Uterus (tissue), 3 donors: ENCODE measurements at regions not wholly inside any gene's neighbourhood (a gene's known extent, or its start where the extent isn't known, plus 50 kb on each side); places are given as distances from the start of the nearest gene placed in this dataset.

Experiments
- DNase-seq, 2 donors: peaks; one replicate each; pipeline ENCODE4 v3.0.0-alpha.2; 2019 to 2020
- H3K27ac ChIP-seq, 2 donors: fragments of 200-600 bp; sonication (generic); 1 replicate in 1 of 2; 2 replicates in 1 of 2; pipeline ENCODE4 v1.5.1; 2016 to 2018
- H3K27me3 ChIP-seq, 2 donors: fragments of 200-600 bp; sonication (generic); one replicate each; pipeline ENCODE4 v1.5.1; 2018 to 2019; ENCODE audit warnings: control low read depth in 1 of 2
- H3K36me3 ChIP-seq, 2 donors: fragments of 200-600 bp; sonication (generic); one replicate each; pipeline ENCODE4 v1.5.1; 2019; ENCODE audit warnings: control low read depth in 1 of 2
- H3K4me1 ChIP-seq, 2 donors: fragments of 200-600 bp; sonication (generic); one replicate each; pipeline ENCODE4 v1.5.1; 2018 to 2019; ENCODE audit warnings: control low read depth in 1 of 2
- H3K4me3 ChIP-seq, 2 donors: fragments of 200-600 bp; sonication (generic); 1 replicate in 1 of 2; 2 replicates in 1 of 2; pipeline ENCODE4 v1.5.1; 2018 to 2019; ENCODE audit warnings: mild to moderate bottlenecking in 1 of 2
- H3K9me3 ChIP-seq, 2 donors: fragments of 200-600 bp; sonication (generic); one replicate each; pipeline ENCODE4 v1.5.1; 2019; ENCODE audit warnings: control low read depth in 1 of 2
- POLR2A ChIP-seq, 2 donors: fragments of 450-650 bp; IDR thresholded peaks; one replicate each; pipeline ENCODE4 v1.6.1; 2016; ENCODE audit warnings: antibody characterized with exemption in 2 of 2, mild to moderate bottlenecking in 1 of 2, moderate library complexity in 1 of 2
- intact Hi-C: fragments of 100-400 bp; cut with DNase I; formaldehyde crosslinking; loops from one replicate; pipeline ENCODE4 v1.15.1; 2023; ENCODE audit warnings: low total_unique reads
- TF ChIP-seq, protein P1 (sequence below), 4 experiments: fragments of 200-600 bp in 2 of 4; fragments of 450-650 bp in 2 of 4; sonication (generic) in 2 of 4; IDR thresholded peaks; one replicate each; pipeline ENCODE4 v1.5.1; 2016 to 2019; ENCODE audit warnings: antibody characterized with exemption in 4 of 4, mild to moderate bottlenecking in 2 of 4, moderate library complexity in 1 of 4
- donor health status: DM: yes; HTN: yes; CAD: no.

DNA sequence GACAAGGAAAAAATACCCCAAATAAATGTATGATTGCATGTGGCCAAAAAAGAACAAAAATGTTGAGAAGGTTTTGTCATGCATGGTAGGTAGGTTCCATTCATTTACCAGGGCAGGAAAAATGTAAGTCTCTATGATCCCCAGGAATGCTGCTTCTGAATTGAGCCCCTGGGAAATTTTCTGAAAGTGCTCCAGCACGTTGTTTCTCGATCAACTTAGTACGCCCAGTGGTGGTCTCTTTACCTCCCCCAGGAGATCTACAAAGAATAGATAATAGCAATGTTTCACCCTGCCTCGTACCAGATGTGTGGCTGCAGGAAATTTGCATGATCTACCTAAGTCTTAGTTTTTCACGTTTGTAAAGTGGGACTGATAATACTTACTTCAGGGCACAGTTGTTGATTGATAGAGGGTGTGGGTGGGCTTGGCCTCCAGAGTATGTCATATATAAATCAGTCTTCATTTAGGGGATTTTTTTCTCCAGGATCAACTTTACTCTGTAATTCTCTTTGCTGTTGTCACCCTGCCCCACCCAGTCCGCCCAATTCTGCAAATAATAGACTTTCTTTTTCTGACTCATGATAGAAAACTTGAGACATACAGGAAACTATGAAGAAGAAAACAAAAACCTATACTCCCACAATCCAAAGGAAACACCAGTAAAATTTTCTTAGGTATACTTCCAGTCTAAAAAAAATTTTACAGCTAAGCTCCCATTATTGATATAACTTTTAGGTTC, 462.0 kb upstream of the RUNX1 start:
- DNase-seq, result no peak
- Histone ChIP-seq H3K4me1 (no peaks in the 10 kb centered on the region), H3K27ac (no peak overlapping the region), H3K9me3 (no peaks in the 10 kb centered on the region), H3K36me3 (no peaks in the 10 kb centered on the region), H3K4me3 (no peak overlapping the region), H3K27me3 (no peaks in the 10 kb centered on the region)
- TF ChIP-seq, protein P1, sequence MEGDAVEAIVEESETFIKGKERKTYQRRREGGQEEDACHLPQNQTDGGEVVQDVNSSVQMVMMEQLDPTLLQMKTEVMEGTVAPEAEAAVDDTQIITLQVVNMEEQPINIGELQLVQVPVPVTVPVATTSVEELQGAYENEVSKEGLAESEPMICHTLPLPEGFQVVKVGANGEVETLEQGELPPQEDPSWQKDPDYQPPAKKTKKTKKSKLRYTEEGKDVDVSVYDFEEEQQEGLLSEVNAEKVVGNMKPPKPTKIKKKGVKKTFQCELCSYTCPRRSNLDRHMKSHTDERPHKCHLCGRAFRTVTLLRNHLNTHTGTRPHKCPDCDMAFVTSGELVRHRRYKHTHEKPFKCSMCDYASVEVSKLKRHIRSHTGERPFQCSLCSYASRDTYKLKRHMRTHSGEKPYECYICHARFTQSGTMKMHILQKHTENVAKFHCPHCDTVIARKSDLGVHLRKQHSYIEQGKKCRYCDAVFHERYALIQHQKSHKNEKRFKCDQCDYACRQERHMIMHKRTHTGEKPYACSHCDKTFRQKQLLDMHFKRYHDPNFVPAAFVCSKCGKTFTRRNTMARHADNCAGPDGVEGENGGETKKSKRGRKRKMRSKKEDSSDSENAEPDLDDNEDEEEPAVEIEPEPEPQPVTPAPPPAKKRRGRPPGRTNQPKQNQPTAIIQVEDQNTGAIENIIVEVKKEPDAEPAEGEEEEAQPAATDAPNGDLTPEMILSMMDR (IDR thresholded peaks at IDR 0.05), result no peak
- intact Hi-C loops, result no loop called here

DNA sequence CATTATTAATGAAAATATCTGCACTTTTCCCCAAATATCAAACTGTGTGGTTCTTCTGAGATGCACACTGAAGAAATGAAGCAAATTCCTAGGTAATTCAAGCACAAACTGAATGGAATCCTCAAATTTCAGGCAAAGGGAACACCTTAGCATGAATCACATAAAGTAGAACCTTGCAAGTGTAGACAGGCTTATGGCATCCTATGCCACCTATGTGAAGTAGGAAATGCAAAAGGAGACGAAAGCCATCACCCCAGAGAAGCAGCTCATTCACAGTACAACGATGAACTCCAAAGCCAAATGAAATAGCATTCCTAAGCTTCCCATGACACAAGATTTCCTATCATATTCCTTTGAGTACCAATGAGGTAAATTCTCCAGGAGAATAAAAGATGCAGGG, 461.2 kb upstream of the RUNX1 start:
- no peak overlapping the region for H3K27ac ChIP-seq
- H3K4me3 ChIP-seq, result no peak overlapping the region
- no peaks in the 10 kb centered on the region for H3K36me3 ChIP-seq
- no peaks in the 10 kb centered on the region for H3K27me3 ChIP-seq
- no peak for DNase-seq
- intact Hi-C loops, result no loop called here
- no peaks in the 10 kb centered on the region for H3K9me3 ChIP-seq
- H3K4me1 ChIP-seq, result no peaks in the 10 kb centered on the region
- no peak for TF ChIP-seq POLR2A (IDR thresholded peaks at IDR 0.05)
- TF ChIP-seq, protein P1 (IDR thresholded peaks at IDR 0.05), result no peak

DNA sequence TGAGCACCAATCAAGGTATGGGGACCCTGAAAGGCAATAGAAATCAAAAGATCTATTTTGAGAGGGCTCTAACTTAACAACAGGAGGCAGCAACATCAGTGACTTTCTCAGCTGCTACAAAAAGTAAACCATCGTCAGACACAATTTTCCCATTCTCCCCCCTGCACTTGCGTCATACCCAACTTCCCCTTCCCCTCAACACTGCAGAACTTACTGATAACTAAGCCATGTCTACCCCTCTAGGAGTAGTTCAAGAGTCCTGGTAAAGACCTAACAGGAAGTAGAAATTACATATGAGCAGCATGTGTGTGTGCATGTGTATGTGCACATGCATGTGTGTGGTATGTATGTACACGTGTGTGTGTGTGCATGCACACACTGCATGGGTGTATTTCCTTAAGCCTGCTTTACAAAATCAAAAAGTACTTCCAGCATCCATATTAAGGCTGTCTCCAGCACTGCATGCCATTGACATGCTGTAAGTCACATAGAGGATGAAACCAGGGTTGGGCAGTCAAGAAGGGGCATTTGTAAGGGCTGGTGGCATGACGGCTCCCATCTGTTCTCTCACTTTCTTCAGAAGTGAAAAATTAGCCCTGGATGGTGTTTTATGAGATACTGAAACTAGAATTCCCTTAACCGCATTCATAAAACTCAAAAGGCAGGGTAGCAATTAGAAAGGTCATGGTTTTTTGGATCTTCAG, 460.1 kb upstream of the RUNX1 start:
- no peaks in the 10 kb centered on the region for H3K4me1 ChIP-seq
- DNase-seq, result no peak
- H3K27ac ChIP-seq, result no peak overlapping the region
- intact Hi-C loops, result no loop called here
- H3K4me3 ChIP-seq, result no peak overlapping the region
- H3K9me3 ChIP-seq, result no peaks in the 10 kb centered on the region
- no peaks in the 10 kb centered on the region for H3K27me3 ChIP-seq
- no peaks in the 10 kb centered on the region for H3K36me3 ChIP-seq
- no peak for TF ChIP-seq POLR2A (IDR thresholded peaks at IDR 0.05)
- TF ChIP-seq, protein P1 (IDR thresholded peaks at IDR 0.05), result no peak

GRCh38 chr21:35508139-35508888, 459.2 kb upstream of the RUNX1 start:
- no peaks in the 10 kb centered on the region for H3K9me3 ChIP-seq
- no peaks in the 10 kb centered on the region for H3K4me1 ChIP-seq
- no peaks in the 10 kb centered on the region for H3K36me3 ChIP-seq
- DNase-seq, result peak in 1 of 2 donors; percentile 18
- no peak overlapping the region for H3K4me3 ChIP-seq
- TF ChIP-seq, protein P1 (IDR thresholded peaks at IDR 0.05), result no peak
- no peak for TF ChIP-seq POLR2A (IDR thresholded peaks at IDR 0.05)
- H3K27me3 ChIP-seq, result no peaks in the 10 kb centered on the region
- no peak overlapping the region for H3K27ac ChIP-seq
- intact Hi-C loops, result no loop called here
